Transverse colon (tissue), 4 donors: ENCODE measurements at regions not wholly inside any gene's neighbourhood (a gene's known extent, or its start where the extent isn't known, plus 50 kb on each side); places are given as distances from the start of the nearest gene placed in this dataset.

Experiments
- DNase-seq: peaks from one replicate; pipeline ENCODE4 v3.0.0-alpha.2; 2019
- H3K27ac ChIP-seq, 4 donors: fragments of 200-600 bp; sonication (generic); 2 replicates each; pipeline ENCODE4 v1.5.1; 2016 to 2018; ENCODE audit warnings: inconsistent platforms in 4 of 4
- H3K27me3 ChIP-seq: fragments of 200-600 bp; sonication (generic); 2 replicates; pipeline ENCODE4 v1.5.1; 2017; ENCODE audit warnings: inconsistent platforms
- H3K36me3 ChIP-seq, 4 donors: fragments of 200-600 bp; sonication (generic); 2 replicates each; pipeline ENCODE4 v1.5.1; 2017 to 2019; ENCODE audit warnings: inconsistent platforms in 4 of 4
- H3K4me1 ChIP-seq, 4 donors: fragments of 200-600 bp; sonication (generic); 2 replicates each; pipeline ENCODE4 v1.5.1; 2017 to 2020; ENCODE audit warnings: inconsistent platforms in 4 of 4
- H3K4me3 ChIP-seq, 4 donors: fragments of 200-600 bp; sonication (generic); 1 replicate in 1 of 4; 2 replicates in 3 of 4; pipeline versions ENCODE4 v1.5.1 to v1.6.1; 2017 to 2019; ENCODE audit warnings: inconsistent platforms in 4 of 4
- H3K9me3 ChIP-seq, 2 donors: fragments of 200-600 bp; sonication (generic); 2 replicates each; pipeline ENCODE4 v1.5.1; 2017 to 2019; ENCODE audit warnings: inconsistent platforms in 2 of 2
- CTCF ChIP-seq, 5 experiments: fragments of 200-600 bp in 3 of 5; fragments of 450-650 bp in 2 of 5; sonication (generic) in 3 of 5; IDR thresholded peaks; 1 replicate in 2 of 5; 2 replicates in 3 of 5; pipeline ENCODE4 v1.5.1; 2016 to 2017; ENCODE audit warnings: antibody characterized with exemption in 5 of 5, inconsistent platforms in 3 of 5, mild to moderate bottlenecking in 2 of 5, moderate library complexity in 1 of 5
- EP300 ChIP-seq: sonication (generic); formaldehyde crosslinking; IDR thresholded peaks from one replicate; pipeline ENCODE4 v1.6.1; 2017; ENCODE audit warnings: antibody characterized with exemption, low read depth
- POLR2A ChIP-seq: fragments of 450-650 bp; IDR thresholded peaks from one replicate; pipeline ENCODE4 v1.6.1; 2016; ENCODE audit warnings: antibody characterized with exemption, mild to moderate bottlenecking, moderate library complexity
- POLR2AphosphoS5 ChIP-seq, 3 donors: sonication (generic); formaldehyde crosslinking; IDR thresholded peaks; one replicate each; pipeline ENCODE4 v1.6.1; 2016; ENCODE audit warnings: antibody characterized with exemption in 3 of 3
- whole genome bisulfite sequencing, 2 donors: methylation state at CpG; one replicate each; pipeline ENCODE4 v1.1.5; 2018; ENCODE audit warnings: low coverage in 1 of 2; 5-methylcytosine and 5-hydroxymethylcytosine counted together
- in situ Hi-C, 4 donors: fragments of 200-750 bp; cut with MboI; loops; one replicate each; pipeline versions ENCODE4 v1.15.0 to v1.15.1; 2017; ENCODE audit warnings: low sequenced_read_pairs in 3 of 4, low pct_ligation_motif_present in 1 of 4, low pct_unique_long_range_greater_than_20kb in 1 of 4
- intact Hi-C: fragments of 100-400 bp; cut with DNase I; formaldehyde crosslinking; loops from one replicate; pipeline ENCODE4 v1.15.1; 2023; ENCODE audit warnings: low total_unique reads

GRCh38 chr1:25065795-25066238, 135.7 kb upstream of the RUNX3 start:
- in situ Hi-C loops (no loop called here), intact Hi-C loops (no loop called here)
- no peak for DNase-seq
- Histone ChIP-seq H3K36me3 (no peaks in the 10 kb centered on the region), H3K4me1 (peaks cover 0 to 8% (median 0%) of the 10 kb centered on the region in 4 donors), H3K9me3 (no peaks in the 10 kb centered on the region), H3K27ac (no peak overlapping the region), H3K4me3 (no peak overlapping the region), H3K27me3 (no peaks in the 10 kb centered on the region)
- TF ChIP-seq CTCF (IDR thresholded peaks at IDR 0.05) (no peak), EP300 (no peak), POLR2AphosphoS5 (IDR thresholded peaks at IDR 0.05) (no peak), POLR2A (no peak)
- WGBS, 2 donors: 64% methylated on average over 17 of the region's 18 CpGs; no CpG with 5 or more reads in 1 of the 2 donors

GRCh38 chr1:25065321-25065721, 135.2 kb upstream of the RUNX3 start:
- H3K9me3 ChIP-seq: no peaks in the 10 kb centered on the region
- intact Hi-C loops: no loop called here
- no peaks in the 10 kb centered on the region for H3K36me3 ChIP-seq
- no peak overlapping the region for H3K4me3 ChIP-seq
- H3K4me1 ChIP-seq: peaks cover 0 to 8% (median 0%) of the 10 kb centered on the region in 4 donors
- WGBS, 2 donors: 72% methylated on average over 8 of the region's 8 CpGs; no CpG with 5 or more reads in 1 of the 2 donors
- no peak overlapping the region for H3K27ac ChIP-seq
- in situ Hi-C loops: no loop called here
- TF ChIP-seq POLR2AphosphoS5 (IDR thresholded peaks at IDR 0.05) (no peak), CTCF (IDR thresholded peaks at IDR 0.05) (no peak), POLR2A (no peak), EP300 (no peak)
- no peak for DNase-seq
- H3K27me3 ChIP-seq: no peaks in the 10 kb centered on the region

DNA sequence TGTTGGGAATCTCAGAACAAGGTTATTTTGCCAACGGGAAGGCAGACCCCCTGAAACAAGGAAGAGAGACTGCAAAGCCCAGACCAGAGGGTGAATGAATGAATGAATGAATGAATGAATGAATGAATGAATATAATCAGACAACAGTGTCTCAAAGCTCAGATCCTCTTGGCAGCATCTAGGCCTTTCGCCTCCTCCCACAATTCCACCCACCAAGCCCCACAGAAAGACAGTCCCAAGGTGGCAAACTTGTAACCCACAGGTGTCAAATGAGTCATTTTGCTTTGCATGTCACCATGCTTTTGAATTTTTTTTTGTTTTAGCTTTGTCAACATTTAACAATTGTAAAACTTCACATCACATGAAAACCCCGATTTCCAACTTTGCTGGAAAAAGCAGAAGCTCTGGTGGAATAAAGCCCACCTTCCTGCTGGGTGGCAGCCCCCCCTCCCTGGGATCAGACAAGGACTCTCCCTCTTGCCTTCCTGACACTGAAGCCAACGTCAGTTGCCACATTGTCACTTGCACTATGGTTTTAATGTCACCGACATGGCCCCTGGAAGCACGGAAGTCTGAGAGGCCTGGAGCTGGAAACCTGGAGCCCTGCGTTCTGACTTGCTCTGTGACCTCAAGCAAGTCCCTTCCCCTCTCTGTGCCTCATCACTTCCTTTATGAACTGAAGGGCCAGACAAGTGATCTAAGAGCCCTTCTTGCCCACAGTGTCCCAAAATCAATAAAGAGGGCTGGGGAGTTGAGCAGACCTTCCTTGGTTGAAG, 134.6 kb upstream of the RUNX3 start:
- H3K4me3 ChIP-seq: no peak overlapping the region
- no peak for TF ChIP-seq EP300
- no peak for TF ChIP-seq POLR2A
- TF ChIP-seq CTCF (IDR thresholded peaks at IDR 0.05): no peak
- TF ChIP-seq POLR2AphosphoS5 (IDR thresholded peaks at IDR 0.05): no peak
- H3K9me3 ChIP-seq: no peaks in the 10 kb centered on the region
- H3K27me3 ChIP-seq: no peaks in the 10 kb centered on the region
- 81 to 82% methylated on average over 2 to 7 of the region's 7 CpGs for WGBS, 2 donors
- intact Hi-C loops (no loop called here), in situ Hi-C loops (no loop called here)
- no peaks in the 10 kb centered on the region for H3K36me3 ChIP-seq
- peaks cover 0 to 8% (median 0%) of the 10 kb centered on the region in 4 donors for H3K4me1 ChIP-seq
- no peak for DNase-seq
- no peak overlapping the region for H3K27ac ChIP-seq

DNA sequence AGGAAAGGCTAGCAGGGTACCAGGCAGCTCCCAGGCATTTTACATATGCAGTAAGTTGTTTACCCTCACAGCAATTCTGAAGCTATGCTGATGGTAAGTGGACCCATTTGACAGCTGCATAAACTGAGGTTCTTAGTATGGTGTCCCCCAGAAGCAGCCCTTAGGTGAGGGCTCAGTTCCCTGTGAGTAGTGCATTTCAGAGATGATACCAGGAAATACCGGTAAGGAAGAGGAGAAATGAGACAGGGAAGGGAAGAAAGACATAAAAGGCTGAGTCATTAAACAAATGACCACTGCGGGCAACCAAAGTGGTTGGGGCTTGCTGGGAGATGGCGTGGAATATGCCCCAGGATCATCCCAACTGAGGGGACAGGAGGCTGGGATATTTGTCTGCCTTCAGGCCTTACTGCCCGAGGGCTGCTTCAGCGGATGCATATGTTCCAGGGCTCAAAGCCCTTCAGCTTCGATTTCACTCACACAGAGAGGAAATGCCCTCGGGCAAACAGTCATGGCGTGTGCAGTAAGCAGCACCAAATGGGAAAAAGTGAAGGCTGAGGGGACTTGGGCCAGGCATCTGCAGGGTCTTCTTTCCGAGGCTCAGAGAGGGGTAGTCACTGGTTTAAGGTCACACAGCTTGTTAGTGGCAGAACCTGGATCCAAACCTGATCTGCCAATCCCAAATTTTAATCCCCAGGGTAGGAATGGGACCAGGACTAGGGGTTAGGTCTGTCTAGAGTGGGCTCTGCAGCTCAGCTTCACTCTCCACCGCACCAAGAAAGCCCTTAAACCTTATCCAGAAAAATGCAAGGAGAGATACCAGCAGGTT, 133.7 kb upstream of the RUNX3 start:
- H3K4me3 ChIP-seq: no peak overlapping the region
- TF ChIP-seq POLR2A: no peak
- TF ChIP-seq EP300: no peak
- TF ChIP-seq POLR2AphosphoS5 (IDR thresholded peaks at IDR 0.05): no peak
- no peak for TF ChIP-seq CTCF (IDR thresholded peaks at IDR 0.05)
- no peaks in the 10 kb centered on the region for H3K36me3 ChIP-seq
- no peak overlapping the region for H3K27ac ChIP-seq
- intact Hi-C loops (no loop called here), in situ Hi-C loops (no loop called here)
- WGBS, 2 donors: 51 to 74% methylated on average over 3 to 10 of the region's 10 CpGs
- H3K27me3 ChIP-seq: no peaks in the 10 kb centered on the region
- no peaks in the 10 kb centered on the region for H3K9me3 ChIP-seq
- no peak for DNase-seq
- peaks cover 0 to 8% (median 0%) of the 10 kb centered on the region in 4 donors for H3K4me1 ChIP-seq
